GM18861 (cell line): ENCODE measurements at regions not wholly inside any gene's neighbourhood (a gene's known extent, or its start where the extent isn't known, plus 50 kb on each side); places are given as distances from the start of the nearest gene placed in this dataset.
"Not testable (repeated sequence)": the region's sequence is repeated elsewhere in the genome, so short reads cannot be mapped to it uniquely, and the experiment has no call there.

Source experiments
- ATAC-seq: cut with Tn5 transposase; IDR thresholded peaks from one replicate; pipeline ENCODE4 v1.9.1; 2021; ENCODE audit not compliant: unreplicated experiment

DNA sequence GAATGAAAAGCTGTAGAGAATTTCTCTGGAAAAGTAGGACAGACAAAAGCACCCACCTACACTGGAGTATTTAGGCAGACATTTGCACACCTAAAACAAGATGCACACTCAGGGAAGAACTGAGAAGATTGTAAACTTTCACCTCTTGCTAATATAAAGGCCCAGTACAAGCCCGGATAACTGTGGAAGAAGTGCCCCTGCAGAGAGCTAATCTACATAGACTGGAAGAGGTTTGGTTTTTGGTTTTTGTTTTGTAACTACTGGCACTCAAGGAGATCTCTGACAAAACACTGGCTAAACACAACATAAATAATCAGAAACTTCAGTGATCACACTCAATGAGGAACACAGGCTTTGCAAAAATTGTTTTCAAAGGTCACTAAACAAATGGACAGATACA is 782.2 kb upstream of the SLC8A1 start:
- ATAC-seq = no peak

DNA sequence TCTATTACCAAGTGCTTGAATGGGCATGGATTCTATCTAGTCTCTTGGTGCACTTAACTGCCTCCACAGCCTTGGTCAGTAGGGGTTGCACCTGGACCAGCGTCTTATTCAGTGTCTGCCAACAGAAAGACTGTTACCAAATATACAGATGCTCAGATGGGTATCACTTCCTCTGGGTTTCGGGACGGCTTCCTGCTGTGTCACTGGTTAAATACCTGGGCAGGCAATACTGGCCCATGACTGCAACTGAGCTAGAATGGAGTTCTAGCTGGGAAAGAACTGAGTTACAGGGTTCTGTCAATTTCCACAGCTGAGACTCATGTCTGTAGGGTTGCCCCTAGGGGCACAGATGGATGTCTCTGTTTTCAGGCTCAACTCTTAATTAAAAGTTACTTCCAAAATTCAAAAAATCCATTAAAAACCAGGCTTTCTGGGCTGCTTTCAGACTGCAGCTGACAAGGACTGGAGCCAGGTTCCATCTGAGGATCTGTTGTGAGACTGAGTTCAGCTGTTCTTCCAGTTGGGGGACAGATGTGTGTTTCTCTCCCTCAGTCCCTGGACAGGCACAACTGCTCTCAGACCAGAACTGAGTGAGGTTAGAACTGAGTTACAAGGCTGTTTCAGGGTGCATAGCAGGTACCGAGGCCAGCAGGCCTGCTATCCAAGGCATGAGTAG is 789.6 kb upstream of the SLC8A1 start:
- peak; percentile 73 for ATAC-seq

DNA sequence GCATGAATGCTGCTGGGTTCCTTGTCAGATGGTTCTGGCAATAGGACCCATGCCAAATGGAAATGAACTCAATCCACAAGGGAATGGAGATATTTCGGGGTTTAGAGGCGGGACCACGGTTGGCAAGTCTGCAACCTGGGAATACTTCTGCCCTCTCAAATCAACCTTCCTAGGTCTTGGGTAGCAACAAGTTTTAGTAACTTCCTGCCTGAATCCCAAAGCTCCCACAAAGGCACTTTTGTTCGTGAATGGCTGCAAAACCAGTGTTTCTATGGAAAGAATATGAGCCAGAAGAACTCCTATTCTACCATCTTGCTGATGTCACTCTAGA is 790.1 kb upstream of the SLC8A1 start:
- no peak for ATAC-seq

DNA sequence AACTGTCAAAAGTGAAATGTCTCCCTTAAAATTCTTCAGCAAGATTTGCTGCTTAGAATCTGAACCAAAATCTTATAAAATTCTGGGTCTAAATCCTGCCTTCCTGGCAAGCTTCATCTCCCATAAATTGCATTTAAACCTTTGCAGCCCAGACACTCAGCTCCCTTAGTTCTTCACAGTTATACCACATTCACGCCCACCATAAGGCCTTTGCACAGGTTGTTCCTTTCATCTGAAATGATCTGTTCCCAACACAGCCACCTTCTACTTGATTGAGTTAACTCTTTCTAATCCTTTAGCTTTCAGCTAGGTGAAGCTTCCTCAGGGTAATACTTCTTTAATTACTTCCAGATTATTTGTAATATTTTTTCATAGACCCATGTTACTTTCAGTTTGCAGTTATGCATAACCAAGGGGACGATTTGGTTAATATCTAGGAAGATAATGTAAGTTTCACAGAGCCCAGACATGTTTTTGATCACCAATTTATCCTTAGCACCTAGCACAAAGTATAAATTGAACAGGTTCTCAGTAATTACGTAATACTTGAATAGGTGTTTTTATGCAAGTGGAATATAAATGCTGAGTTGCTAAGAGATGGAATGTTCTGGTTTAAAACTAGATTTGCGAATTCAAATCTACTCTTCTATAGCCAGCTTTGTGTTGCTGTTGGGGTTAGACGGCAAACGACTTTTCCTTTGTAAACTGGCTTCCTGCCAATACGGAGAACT is 779.7 kb upstream of the PKDCC start:
- no peak for ATAC-seq

DNA sequence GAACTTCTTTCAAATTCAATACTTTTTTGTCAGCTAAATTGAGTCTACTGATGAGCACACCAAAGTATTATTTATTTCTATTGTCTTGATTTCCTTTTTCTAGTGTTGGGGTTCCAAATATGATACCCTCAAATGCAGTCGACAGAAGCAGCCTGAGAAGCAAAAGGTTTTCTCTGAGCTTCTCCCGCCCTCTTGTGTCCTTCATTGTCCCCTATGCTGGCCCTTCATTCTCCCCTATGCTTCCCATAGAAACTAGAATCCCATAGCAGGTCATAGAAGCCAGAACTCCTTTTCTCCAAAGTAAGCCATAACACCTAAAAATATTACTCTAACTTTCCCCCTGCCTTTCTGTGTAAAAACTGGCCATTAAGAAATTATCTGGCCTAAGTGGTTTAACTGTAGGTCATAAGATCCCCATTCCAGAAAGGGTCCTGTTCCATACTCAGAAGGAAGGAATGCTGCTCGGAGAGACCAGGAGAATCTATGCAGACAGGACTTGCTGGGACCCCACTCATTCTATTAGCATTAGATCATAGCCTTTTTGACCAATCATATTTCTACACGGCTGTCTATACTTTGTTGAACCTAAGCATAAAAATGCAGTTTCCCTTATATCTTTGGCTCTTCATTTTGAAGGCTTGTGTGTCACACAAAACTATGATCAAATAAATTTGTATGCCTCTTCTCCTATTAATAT is 764.6 kb upstream of the PKDCC start:
- ATAC-seq = no peak

DNA sequence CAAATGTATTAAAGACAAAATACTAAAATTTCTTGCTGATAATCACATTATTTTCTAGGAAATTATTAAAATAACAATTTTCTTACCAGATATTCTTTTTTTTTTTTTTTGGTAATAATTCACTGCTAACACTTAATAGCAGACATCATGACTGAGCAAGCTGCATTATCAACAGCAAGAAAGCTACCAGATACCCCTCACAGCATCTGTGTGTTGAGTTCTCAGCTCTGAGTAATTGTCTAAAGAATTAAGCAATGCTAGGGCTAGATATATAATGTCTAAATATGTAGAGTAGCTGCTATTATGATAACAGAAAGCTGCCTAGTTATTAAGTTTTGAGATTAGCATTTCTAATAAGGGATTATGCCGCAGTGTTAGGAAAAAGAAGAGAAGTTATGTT is 754.3 kb upstream of the PKDCC start:
- ATAC-seq = no peak

DNA sequence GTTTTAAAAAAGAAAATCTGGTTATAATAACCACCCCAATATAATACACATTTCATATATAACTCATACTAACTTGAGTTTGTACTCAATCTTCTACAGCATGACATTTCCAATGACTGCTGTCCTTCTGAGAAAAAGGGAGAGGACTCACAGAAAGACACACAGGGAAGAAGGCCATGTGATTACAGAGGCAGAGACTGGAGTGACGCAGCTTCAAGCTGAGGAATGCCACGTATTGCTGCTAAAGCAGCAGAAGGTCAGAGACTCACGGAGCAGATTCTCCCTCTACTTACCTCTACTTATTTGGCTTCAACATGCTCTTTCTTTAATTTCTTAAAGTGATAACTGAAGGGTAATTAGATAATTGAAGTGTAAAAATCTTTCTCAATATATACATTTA is 753.5 kb upstream of the PKDCC start:
- no peak for ATAC-seq

DNA sequence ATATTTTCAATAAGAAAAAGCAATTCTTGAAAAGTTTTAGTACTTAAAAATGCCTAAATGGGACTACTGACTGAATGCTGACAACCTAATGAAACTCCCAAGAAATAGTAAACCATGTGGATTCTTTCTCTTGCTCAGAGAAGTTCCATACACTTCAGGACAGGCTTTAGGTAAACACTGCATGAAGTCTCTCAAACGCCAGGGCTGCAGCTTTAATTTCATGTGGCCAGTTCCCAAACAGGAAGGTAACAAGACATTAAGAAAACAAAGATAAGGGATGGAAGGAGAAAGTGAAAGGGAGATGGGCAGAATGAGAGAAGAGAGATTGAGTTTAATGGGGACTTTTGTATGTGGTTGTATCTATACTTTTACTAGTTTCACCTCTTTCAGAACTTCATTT is 734.7 kb upstream of the PKDCC start:
- ATAC-seq = no peak

DNA sequence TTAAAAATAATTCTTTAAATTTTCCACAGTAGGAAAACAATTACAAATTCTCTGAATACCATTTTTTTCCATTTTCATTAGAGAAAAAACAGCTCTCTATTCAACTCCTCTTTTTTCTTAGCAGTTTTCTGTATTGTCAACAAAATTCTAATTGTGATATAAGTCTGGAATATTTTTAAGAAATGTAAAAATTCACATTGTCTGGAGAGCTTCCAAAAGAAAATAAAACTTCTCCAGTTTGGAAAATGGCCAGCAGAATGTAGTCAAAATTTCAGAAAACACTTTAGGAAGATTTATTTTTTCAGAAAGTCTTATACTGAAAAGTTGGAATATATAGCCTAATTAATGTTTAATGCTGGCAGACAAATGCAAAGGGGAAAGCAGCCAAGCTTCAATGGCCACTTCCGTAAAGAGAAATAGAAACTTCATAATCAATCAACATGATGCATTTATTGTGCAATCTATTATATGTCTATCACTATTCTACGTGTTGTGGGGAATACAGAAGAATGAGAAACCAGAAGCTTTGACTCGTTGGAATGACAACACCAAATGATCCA is 733.2 kb upstream of the PKDCC start:
- ATAC-seq = no peak

DNA sequence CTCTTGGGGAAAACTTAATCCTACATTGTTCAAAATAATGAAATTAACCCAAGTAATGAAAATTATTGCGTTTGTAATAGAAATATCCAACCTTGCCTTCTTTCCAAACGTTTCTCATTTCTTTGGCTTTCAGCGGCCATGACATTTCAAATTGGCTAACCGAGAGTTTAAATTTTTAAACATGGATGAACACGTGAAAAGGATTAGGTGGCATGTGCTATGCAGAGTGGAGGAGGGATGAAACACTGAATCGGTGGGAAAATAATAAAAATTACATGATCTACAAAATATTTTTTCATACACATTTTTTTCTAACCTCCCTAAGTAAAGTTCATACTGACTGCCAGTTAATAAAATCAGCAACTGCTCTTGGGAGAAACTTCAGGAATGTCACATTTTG is 728.4 kb upstream of the PKDCC start:
- ATAC-seq = no peak

DNA sequence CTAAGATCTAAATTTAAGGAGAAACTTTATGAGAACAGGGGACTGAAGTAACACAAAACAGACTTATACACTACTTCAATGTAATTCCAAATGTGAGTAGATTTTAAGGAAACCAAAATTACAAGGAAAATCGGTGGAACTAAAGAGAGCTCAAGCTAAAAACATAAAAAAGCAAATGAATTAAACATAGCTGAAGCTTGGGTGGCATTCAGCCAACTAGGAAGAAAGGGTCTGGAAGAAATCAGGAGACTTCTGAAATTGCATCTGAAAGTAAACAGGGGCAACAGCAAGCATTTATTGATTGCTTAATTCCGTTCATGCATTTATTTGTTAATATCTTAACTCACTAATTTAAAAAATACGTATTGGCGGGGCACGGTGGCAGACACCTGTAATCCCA is 727.3 kb upstream of the PKDCC start:
- no peak for ATAC-seq

DNA sequence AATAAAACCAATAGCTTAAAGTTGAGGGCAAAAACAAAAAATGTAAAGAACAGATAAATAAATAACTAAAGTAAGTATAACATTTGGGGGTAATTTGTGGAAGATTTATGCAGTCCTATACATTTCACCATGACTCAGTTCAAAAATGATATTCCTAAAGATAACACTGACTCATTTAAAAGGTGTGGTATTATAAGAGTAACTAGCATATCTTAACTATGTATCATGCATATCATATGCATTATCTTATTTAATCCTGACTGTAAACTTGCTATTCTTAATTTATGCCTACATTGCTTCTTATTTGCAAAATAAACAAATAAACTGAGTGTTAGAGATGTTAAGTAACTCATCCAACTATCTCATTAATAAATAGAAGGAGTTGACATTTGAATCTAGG is 726.5 kb upstream of the PKDCC start:
- ATAC-seq = no peak

DNA sequence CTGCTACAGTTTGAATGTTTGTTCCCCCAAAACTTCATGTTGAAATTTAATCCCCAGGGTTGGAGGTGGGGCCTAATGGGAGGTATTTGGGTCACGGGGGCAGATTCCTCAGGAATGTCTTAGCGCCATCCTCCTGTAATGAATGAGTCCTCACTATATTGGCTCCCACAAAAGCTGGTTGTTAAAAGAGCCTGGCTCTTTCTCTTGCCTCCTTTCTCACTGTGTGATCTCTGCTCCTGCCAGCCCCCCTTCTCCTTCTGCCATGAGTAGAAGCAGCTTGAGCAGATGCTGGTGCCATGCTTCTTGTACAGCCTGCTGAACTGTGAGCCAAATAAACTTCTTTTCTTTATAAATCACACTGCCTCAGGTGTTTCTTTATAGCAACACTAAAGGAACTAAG is 721.0 kb upstream of the PKDCC start:
- no peak for ATAC-seq

DNA sequence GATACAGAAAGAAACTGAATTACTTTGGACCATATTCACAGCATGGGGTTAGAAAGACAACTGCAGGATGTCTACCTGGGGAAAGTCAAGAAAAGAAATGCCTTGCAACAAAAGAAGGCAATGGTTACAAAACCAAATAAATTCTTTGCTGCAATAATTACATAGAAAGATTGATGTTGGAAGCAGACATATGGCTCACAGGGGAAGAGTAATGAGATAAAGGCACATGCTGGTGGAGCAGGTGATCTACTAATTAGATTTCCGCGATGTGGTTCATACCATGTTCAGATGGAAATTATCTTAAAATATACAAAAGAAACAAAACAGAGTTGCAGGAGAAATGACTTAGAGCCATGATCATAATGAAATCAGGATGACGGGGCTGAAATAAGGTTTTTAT is 718.8 kb upstream of the PKDCC start:
- no peak for ATAC-seq

DNA sequence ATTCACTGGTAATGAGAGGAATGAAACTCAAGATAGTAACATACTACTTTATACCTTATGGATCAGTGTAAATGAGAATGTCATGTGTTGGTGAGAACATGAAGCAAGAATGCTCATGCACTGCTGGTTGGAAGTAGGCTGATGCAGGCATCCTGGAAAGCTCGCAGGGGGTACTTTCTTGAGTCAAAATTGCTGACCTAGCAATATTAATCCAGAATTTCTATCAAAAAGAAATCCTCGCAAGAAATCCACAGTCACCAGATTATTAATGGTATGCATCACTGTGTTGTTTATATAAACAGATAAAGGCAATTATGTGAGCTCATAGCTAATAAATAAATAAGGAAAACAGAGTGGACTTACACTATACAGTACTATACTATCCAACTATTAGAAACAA is 713.7 kb upstream of the PKDCC start:
- ATAC-seq = no peak

DNA sequence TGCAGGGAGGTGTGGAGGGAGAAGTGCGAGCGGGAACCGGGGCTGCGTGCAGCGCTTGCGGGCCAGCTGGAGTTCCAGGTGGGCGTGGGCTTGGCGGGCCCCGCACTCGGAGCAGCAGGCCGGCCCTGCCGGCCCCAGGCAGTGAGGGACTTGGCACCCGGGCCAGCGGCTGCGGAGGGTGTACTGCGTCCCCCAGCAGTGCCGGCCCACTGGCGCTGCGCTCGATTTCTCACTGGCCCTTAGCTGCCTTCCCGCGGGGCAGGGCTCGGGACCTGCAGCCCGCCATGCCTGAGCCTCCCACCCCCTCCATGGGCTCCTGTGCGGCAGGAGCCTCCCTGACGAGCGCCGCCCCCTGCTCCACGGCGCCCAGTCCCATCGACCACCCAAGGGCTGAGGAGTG is 712.2 kb upstream of the PKDCC start:
- ATAC-seq = not testable (repeated sequence)

DNA sequence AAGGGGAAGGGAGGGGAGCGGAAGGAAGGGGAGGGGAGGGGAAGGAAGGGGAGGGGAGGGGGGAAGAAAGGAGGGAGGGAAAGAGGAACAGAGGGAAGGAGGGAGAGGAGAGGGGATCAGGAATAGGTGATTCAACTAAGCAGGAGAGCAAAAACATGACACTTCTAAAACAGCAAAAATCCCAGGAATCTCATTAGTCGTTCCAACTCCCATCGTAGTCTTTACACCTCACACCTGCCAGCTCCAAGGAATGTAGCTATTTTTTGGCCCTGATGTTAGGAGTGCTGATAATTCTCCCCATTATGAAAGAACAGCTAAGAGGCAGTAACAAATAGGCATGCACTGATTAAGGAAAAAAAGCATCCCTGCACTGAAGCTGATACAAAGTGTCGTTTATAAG is 709.9 kb upstream of the PKDCC start:
- ATAC-seq = no peak

DNA sequence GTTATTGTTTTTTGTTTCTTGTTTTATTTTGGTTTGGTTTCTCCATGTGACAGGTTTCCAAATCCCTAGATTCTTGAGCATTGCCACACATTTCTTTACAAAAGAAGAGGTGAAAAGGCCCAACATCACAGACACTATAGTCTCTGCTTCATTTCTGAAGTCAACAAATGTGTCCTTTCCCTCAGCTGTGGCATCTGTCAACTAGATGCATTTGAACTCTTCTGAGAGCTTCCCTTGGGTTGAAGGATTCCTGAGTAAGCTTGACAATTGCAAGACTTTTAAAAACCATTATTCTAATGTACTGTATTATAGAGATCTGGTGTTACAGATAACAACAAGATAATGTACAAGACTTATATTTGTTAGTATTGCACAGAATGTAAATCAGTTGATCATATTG is 703.3 kb upstream of the PKDCC start:
- no peak for ATAC-seq

DNA sequence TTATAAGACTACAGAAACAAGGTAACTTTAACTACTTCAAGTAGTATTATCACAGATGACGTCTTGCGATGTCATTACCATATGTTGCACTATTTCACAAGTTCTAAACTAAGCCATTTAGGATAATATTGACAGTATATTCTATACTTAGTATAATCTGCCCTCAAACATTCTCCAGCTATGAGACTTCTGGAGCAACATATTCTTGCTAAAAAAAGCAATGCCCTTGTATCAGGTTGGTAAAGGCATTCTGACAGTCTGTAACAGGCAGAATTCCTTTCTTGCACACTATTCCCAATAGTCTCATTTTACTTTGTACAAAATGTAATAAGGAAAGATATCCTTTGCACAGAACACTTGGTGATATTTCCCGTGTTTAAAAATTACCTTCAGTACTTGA is 694.8 kb upstream of the PKDCC start:
- ATAC-seq = no peak

DNA sequence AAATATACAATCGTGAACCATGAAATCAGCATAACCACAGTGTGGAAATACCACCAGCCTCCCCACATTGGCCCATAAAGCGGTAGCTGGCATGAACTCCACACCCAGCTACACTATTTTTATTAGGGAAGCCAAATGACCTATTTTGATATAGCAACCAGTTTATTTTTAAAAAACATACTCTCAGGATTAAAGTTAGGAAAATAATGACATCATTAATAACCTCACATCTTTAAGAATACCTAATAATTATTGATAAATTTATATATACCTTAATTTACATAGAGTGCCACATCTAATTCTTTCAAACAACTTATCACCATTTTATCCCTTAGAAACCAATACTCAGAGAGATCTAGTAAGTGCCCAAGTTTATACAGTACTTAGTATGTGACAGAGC is 692.0 kb upstream of the PKDCC start:
- no peak for ATAC-seq

DNA sequence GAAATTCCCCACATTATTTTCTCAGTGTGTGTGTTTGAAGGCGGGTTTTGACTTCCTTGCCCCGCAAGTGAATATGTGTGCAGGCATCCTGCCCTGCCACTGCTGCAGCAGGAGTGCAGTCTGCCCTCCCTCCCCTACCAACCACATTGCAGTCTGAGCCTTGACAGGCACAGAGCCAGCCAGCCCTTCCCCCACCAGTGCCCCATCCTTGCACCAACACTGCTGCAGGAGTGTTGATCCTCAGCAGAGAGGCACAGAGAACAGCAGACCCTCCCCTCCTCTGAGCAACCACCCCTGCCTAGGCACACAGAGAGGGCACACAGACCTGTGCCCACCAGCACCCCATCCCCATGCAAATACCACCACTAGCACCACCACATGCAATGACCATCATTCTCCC is 683.0 kb upstream of the PKDCC start:
- ATAC-seq = no peak

DNA sequence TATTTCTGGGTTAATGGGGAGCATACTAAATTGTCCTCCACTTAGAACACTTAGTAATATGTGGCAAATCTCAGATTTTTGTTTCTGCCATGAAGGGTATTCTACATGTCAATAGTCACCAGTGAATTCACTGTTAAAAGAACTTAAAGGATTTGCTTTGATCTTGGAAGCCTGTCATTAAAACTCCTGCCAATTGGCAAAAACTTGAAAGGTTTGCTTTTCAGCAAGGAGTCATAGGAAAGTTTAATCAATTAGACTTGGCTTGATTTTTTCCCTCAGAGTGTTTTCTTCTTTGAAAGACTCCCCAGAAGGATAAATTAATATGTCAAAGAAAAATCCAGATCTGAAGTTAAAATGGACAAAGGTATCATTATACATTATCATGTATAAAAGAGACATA is 671.9 kb upstream of the PKDCC start:
- ATAC-seq = no peak
